ENCODE measurements at regions not wholly inside any gene's neighbourhood (a gene's known extent, or its start where the extent isn't known, plus 50 kb on each side); places are given as distances from the start of the nearest gene placed in this dataset.

DNA sequence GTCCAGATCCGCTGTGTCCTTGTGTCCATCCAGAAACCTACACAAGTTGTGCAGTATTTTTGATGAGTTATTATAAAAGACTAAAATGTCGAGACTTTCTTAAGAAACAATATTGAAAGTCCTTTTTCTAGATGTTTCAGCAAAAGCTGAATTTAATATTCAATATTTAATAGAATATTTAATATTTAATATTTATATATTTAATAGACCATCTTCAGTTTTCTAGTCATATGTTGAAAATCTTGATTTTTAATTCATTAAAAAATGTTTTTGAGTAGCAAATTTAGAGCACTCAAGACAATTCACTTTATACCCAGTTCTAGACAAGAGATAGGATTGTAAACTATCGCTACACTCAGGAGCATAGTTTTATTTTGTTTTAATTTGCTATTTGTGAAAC is 447.8 kb downstream of the SLITRK5 start:
- H3K4me3 Mint-ChIP-seq = no peak overlapping the region
- no peaks in the 10 kb centered on the region for H3K4me1 Mint-ChIP-seq
- no peaks in the 10 kb centered on the region for H3K27me3 ChIP-seq (ENCODE audit: control insufficient read depth, insufficient read depth, low read length)
- H3K4me3 ChIP-seq (ENCODE audit: low read depth, low read length) = no peak overlapping the region
- ATAC-seq (ENCODE audit: low read depth in 2 of 2) (no peak), DNase-seq (no peak)
- H3K4me1 ChIP-seq (ENCODE audit: control insufficient read depth, insufficient read depth, low read length, poor library complexity, severe bottlenecking) = no peaks in the 10 kb centered on the region
- H3K36me3 ChIP-seq (ENCODE audit: control insufficient read depth, insufficient read depth, low read length) = no peaks in the 10 kb centered on the region
- peaks cover 0 to 9% of the 10 kb centered on the region in 2 experiments for H3K9me3 ChIP-seq (ENCODE audit: control insufficient read depth in 2 of 2, low read length in 2 of 2)
- H3K27ac ChIP-seq (ENCODE audit: insufficient read depth, low read length, poor library complexity, severe bottlenecking) = no peak overlapping the region
- H3K9me3 Mint-ChIP-seq = peaks cover 4 to 15% (median 8%) of the 10 kb centered on the region in 7 donors
- no peaks in the 10 kb centered on the region for H3K36me3 Mint-ChIP-seq
- H3K27me3 Mint-ChIP-seq = no peaks in the 10 kb centered on the region
- no peak overlapping the region for H3K27ac Mint-ChIP-seq

GRCh38 chr13:88124142-88124541 is 453.0 kb downstream of the SLITRK5 start:
- no peak overlapping the region for H3K27ac ChIP-seq (ENCODE audit: insufficient read depth, low read length, poor library complexity, severe bottlenecking)
- H3K9me3 ChIP-seq (ENCODE audit: control insufficient read depth in 2 of 2, low read length in 2 of 2) = peaks cover 12 to 13% of the 10 kb centered on the region in 2 experiments
- no peaks in the 10 kb centered on the region for H3K4me1 ChIP-seq (ENCODE audit: control insufficient read depth, insufficient read depth, low read length, poor library complexity, severe bottlenecking)
- no peaks in the 10 kb centered on the region for H3K36me3 Mint-ChIP-seq
- H3K4me3 ChIP-seq (ENCODE audit: low read depth, low read length) = no peak overlapping the region
- H3K4me3 Mint-ChIP-seq = no peak overlapping the region
- no peaks in the 10 kb centered on the region for H3K27me3 Mint-ChIP-seq
- H3K9me3 Mint-ChIP-seq = peaks cover 5 to 25% (median 8%) of the 10 kb centered on the region in 7 donors
- no peaks in the 10 kb centered on the region for H3K27me3 ChIP-seq (ENCODE audit: control insufficient read depth, insufficient read depth, low read length)
- ATAC-seq (ENCODE audit: low read depth in 2 of 2) (no peak), DNase-seq (no peak)
- H3K27ac Mint-ChIP-seq = no peak overlapping the region
- no peaks in the 10 kb centered on the region for H3K4me1 Mint-ChIP-seq
- H3K36me3 ChIP-seq (ENCODE audit: control insufficient read depth, insufficient read depth, low read length) = no peaks in the 10 kb centered on the region

- H3K27ac Mint-ChIP-seq = no peak overlapping the region
- H3K4me3 Mint-ChIP-seq = no peak overlapping the region
Measured at GRCh38 chr13:88125055-88125454, 453.9 kb downstream of the SLITRK5 start.

GRCh38 chr13:88136098-88136790 is 465.1 kb downstream of the SLITRK5 start:
- Mint-ChIP-seq H3K9me3 (peaks cover 2 to 27% (median 10%) of the 10 kb centered on the region in 7 donors), H3K4me3 (no peak overlapping the region), H3K27ac (no peak overlapping the region), H3K27me3 (no peaks in the 10 kb centered on the region), H3K4me1 (peaks cover 0 to 4% (median 0%) of the 10 kb centered on the region in 4 donors), H3K36me3 (no peaks in the 10 kb centered on the region)
- Histone ChIP-seq H3K9me3 (ENCODE audit: control insufficient read depth in 2 of 2, low read length in 2 of 2) (peaks cover 2 to 21% of the 10 kb centered on the region in 2 experiments), H3K27me3 (ENCODE audit: control insufficient read depth, insufficient read depth, low read length) (no peaks in the 10 kb centered on the region), H3K4me1 (ENCODE audit: control insufficient read depth, insufficient read depth, low read length, poor library complexity, severe bottlenecking) (no peaks in the 10 kb centered on the region), H3K4me3 (ENCODE audit: low read depth, low read length) (no peak overlapping the region), H3K36me3 (ENCODE audit: control insufficient read depth, insufficient read depth, low read length) (no peaks in the 10 kb centered on the region), H3K27ac (ENCODE audit: insufficient read depth, low read length, poor library complexity, severe bottlenecking) (no peak overlapping the region)
- no peak for DNase-seq
- ATAC-seq (ENCODE audit: low read depth in 2 of 2) = no peak

More at GRCh38 chr13:88125055-88125454, 453.9 kb downstream of the SLITRK5 start:
- no peaks in the 10 kb centered on the region for H3K4me1 Mint-ChIP-seq
- Histone ChIP-seq H3K4me1 (ENCODE audit: control insufficient read depth, insufficient read depth, low read length, poor library complexity, severe bottlenecking) (no peaks in the 10 kb centered on the region), H3K27me3 (ENCODE audit: control insufficient read depth, insufficient read depth, low read length) (no peaks in the 10 kb centered on the region), H3K27ac (ENCODE audit: insufficient read depth, low read length, poor library complexity, severe bottlenecking) (no peak overlapping the region), H3K9me3 (ENCODE audit: control insufficient read depth in 2 of 2, low read length in 2 of 2) (peaks cover 12 to 13% of the 10 kb centered on the region in 2 experiments), H3K36me3 (ENCODE audit: control insufficient read depth, insufficient read depth, low read length) (no peaks in the 10 kb centered on the region), H3K4me3 (ENCODE audit: low read depth, low read length) (no peak overlapping the region)
- H3K9me3 Mint-ChIP-seq = peaks cover 3 to 23% (median 8%) of the 10 kb centered on the region in 7 donors
- ATAC-seq (ENCODE audit: low read depth in 2 of 2) (no peak), DNase-seq (no peak)
- no peaks in the 10 kb centered on the region for H3K36me3 Mint-ChIP-seq
- H3K27me3 Mint-ChIP-seq = no peaks in the 10 kb centered on the region

DNA sequence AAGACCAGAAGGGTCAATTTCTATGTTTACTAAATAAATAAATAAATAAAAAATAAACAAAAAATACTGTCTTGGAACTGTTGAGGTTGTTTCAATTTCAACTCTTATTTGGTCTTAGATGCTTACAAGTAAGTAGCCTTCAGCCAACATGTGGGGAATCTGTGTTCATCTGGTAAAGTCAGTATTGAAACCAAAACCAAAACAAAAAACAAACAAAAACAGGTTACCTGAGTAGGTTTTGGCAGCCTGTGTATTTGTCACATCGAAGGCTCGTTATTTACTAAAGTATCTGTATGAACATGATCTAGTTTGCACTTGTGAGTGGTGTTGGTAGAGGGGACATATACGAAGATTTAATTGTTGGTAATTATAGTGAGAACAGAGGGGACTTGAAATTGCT is 471.5 kb downstream of the SLITRK5 start:
- Mint-ChIP-seq H3K36me3 (no peaks in the 10 kb centered on the region), H3K4me3 (no peak overlapping the region), H3K4me1 (no peaks in the 10 kb centered on the region), H3K9me3 (peaks cover 4 to 12% (median 7%) of the 10 kb centered on the region in 7 donors), H3K27ac (no peak overlapping the region), H3K27me3 (no peaks in the 10 kb centered on the region)
- H3K36me3 ChIP-seq (ENCODE audit: control insufficient read depth, insufficient read depth, low read length) = no peaks in the 10 kb centered on the region
- DNase-seq = no peak
- no peaks in the 10 kb centered on the region for H3K4me1 ChIP-seq (ENCODE audit: control insufficient read depth, insufficient read depth, low read length, poor library complexity, severe bottlenecking)
- H3K4me3 ChIP-seq (ENCODE audit: low read depth, low read length) = no peak overlapping the region
- H3K27ac ChIP-seq (ENCODE audit: insufficient read depth, low read length, poor library complexity, severe bottlenecking) = no peak overlapping the region
- no peak for ATAC-seq (ENCODE audit: low read depth in 2 of 2)
- peaks cover 2 to 12% of the 10 kb centered on the region in 2 experiments for H3K9me3 ChIP-seq (ENCODE audit: control insufficient read depth in 2 of 2, low read length in 2 of 2)
- H3K27me3 ChIP-seq (ENCODE audit: control insufficient read depth, insufficient read depth, low read length) = no peaks in the 10 kb centered on the region

GRCh38 chr13:88144580-88144979 is 473.4 kb downstream of the SLITRK5 start:
- Histone ChIP-seq H3K9me3 (ENCODE audit: control insufficient read depth in 2 of 2, low read length in 2 of 2) (peaks cover 2 to 11% of the 10 kb centered on the region in 2 experiments), H3K4me1 (ENCODE audit: control insufficient read depth, insufficient read depth, low read length, poor library complexity, severe bottlenecking) (no peaks in the 10 kb centered on the region), H3K27ac (ENCODE audit: insufficient read depth, low read length, poor library complexity, severe bottlenecking) (no peak overlapping the region), H3K27me3 (ENCODE audit: control insufficient read depth, insufficient read depth, low read length) (no peaks in the 10 kb centered on the region), H3K36me3 (ENCODE audit: control insufficient read depth, insufficient read depth, low read length) (no peaks in the 10 kb centered on the region), H3K4me3 (ENCODE audit: low read depth, low read length) (no peak overlapping the region)
- no peaks in the 10 kb centered on the region for H3K36me3 Mint-ChIP-seq
- DNase-seq (no peak), ATAC-seq (ENCODE audit: low read depth in 2 of 2) (no peak)
- no peak overlapping the region for H3K4me3 Mint-ChIP-seq
- H3K9me3 Mint-ChIP-seq = peaks cover 0 to 17% (median 12%) of the 10 kb centered on the region in 7 donors
- no peaks in the 10 kb centered on the region for H3K27me3 Mint-ChIP-seq
- no peaks in the 10 kb centered on the region for H3K4me1 Mint-ChIP-seq
- H3K27ac Mint-ChIP-seq = no peak overlapping the region

GRCh38 chr13:88153353-88153752 is 482.2 kb downstream of the SLITRK5 start:
- H3K4me3 ChIP-seq (ENCODE audit: low read depth, low read length) = no peak overlapping the region
- Mint-ChIP-seq H3K27me3 (no peaks in the 10 kb centered on the region), H3K27ac (no peak overlapping the region), H3K36me3 (no peaks in the 10 kb centered on the region), H3K9me3 (peaks cover 0 to 19% (median 11%) of the 10 kb centered on the region in 7 donors), H3K4me1 (no peaks in the 10 kb centered on the region), H3K4me3 (no peak overlapping the region)
- no peak for DNase-seq
- no peak for ATAC-seq (ENCODE audit: low read depth in 2 of 2)
- no peak overlapping the region for H3K27ac ChIP-seq (ENCODE audit: insufficient read depth, low read length, poor library complexity, severe bottlenecking)
- no peaks in the 10 kb centered on the region for H3K27me3 ChIP-seq (ENCODE audit: control insufficient read depth, insufficient read depth, low read length)
- H3K4me1 ChIP-seq (ENCODE audit: control insufficient read depth, insufficient read depth, low read length, poor library complexity, severe bottlenecking) = no peaks in the 10 kb centered on the region
- H3K9me3 ChIP-seq (ENCODE audit: control insufficient read depth in 2 of 2, low read length in 2 of 2) = peaks cover 4 to 17% of the 10 kb centered on the region in 2 experiments
- no peaks in the 10 kb centered on the region for H3K36me3 ChIP-seq (ENCODE audit: control insufficient read depth, insufficient read depth, low read length)

DNA sequence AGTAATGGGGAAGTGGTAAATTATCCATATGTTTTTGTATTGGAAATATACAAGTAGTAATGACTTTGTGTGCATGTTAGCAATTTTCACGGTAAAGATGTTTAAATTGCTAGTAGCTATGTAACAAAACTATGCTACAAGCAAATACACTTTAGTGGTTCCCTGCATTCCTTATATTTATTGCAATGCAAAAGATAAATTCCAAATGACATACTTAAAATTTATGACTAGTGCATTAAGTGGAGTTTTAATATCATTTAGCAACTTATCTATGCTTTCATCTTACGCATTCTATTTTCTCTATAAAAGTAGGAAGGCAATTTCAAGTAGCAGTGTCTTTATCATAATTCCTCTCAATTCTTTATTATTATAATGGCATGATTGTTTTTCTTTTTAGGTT is 482.8 kb downstream of the SLITRK5 start:
- no peaks in the 10 kb centered on the region for H3K27me3 Mint-ChIP-seq
- Histone ChIP-seq H3K36me3 (ENCODE audit: control insufficient read depth, insufficient read depth, low read length) (no peaks in the 10 kb centered on the region), H3K4me3 (ENCODE audit: low read depth, low read length) (no peak overlapping the region), H3K27me3 (ENCODE audit: control insufficient read depth, insufficient read depth, low read length) (no peaks in the 10 kb centered on the region), H3K9me3 (ENCODE audit: control insufficient read depth in 2 of 2, low read length in 2 of 2) (peaks cover 4 to 17% of the 10 kb centered on the region in 2 experiments), H3K27ac (ENCODE audit: insufficient read depth, low read length, poor library complexity, severe bottlenecking) (no peak overlapping the region), H3K4me1 (ENCODE audit: control insufficient read depth, insufficient read depth, low read length, poor library complexity, severe bottlenecking) (no peaks in the 10 kb centered on the region)
- H3K9me3 Mint-ChIP-seq = peaks cover 0 to 16% (median 8%) of the 10 kb centered on the region in 7 donors
- DNase-seq (no peak), ATAC-seq (ENCODE audit: low read depth in 2 of 2) (no peak)
- H3K36me3 Mint-ChIP-seq = no peaks in the 10 kb centered on the region
- H3K4me3 Mint-ChIP-seq = no peak overlapping the region
- no peak overlapping the region for H3K27ac Mint-ChIP-seq
- no peaks in the 10 kb centered on the region for H3K4me1 Mint-ChIP-seq

Data from CD4-positive, CD25-positive, alpha-beta regulatory T cell (primary cell).